ENCODE measurements at regions not wholly inside any gene's neighbourhood (a gene's known extent, or its start where the extent isn't known, plus 50 kb on each side); places are given as distances from the start of the nearest gene placed in this dataset.

DNA sequence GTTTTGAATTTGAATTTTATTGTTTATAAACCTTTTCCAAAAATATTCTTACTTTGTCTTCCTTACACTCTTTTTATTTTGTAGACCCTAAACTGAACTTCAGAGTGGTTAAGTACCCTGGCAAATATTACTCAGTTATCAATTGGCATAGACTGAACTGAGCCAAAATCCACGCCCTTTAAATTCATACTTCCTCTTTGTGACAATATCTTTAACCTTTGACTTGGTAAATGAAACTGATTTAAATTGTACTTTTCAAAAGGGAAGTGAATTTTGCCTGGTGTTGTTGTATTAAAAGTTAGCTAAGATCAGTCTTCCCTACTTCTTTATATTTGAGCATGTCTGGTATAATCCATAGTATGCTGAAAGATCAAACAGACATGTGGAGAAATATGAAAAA lies 184.3 kb upstream of the USP15 start:
- H3K27ac ChIP-seq = no peak overlapping the region
- TF ChIP-seq, protein P1, sequence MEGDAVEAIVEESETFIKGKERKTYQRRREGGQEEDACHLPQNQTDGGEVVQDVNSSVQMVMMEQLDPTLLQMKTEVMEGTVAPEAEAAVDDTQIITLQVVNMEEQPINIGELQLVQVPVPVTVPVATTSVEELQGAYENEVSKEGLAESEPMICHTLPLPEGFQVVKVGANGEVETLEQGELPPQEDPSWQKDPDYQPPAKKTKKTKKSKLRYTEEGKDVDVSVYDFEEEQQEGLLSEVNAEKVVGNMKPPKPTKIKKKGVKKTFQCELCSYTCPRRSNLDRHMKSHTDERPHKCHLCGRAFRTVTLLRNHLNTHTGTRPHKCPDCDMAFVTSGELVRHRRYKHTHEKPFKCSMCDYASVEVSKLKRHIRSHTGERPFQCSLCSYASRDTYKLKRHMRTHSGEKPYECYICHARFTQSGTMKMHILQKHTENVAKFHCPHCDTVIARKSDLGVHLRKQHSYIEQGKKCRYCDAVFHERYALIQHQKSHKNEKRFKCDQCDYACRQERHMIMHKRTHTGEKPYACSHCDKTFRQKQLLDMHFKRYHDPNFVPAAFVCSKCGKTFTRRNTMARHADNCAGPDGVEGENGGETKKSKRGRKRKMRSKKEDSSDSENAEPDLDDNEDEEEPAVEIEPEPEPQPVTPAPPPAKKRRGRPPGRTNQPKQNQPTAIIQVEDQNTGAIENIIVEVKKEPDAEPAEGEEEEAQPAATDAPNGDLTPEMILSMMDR (IDR thresholded peaks at IDR 0.05) = no peak
- H3K4me3 ChIP-seq (ENCODE audit: low read depth in 1 of 2, low read length in 1 of 2) = no peak overlapping the region
- no peaks in the 10 kb centered on the region for H3K4me1 ChIP-seq (ENCODE audit: control insufficient read depth in 1 of 2, insufficient read depth in 1 of 2, low read depth in 1 of 2, low read length in 1 of 2)
- H3K36me3 ChIP-seq = no peaks in the 10 kb centered on the region
- no peaks in the 10 kb centered on the region for H3K27me3 ChIP-seq
- H3K9me3 ChIP-seq = no peaks in the 10 kb centered on the region

DNA sequence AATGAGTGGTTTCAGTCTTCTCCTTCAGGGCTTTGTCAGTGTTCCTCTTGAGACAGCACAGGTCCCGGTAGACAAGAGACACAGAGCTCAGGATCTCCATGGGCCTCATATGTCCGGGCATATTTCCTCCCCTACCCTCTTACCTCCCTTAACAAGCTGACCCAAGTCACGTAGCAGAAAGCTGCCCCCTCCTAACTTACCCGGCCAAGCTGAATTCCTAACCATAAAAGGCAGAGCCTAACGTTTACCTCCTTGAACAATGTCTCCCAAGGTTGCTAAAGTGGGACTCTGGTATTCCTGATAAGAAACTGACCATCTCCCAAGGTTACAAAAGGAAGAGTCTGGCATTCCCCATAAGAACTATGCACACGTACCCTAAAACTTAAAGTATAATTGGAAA lies 182.2 kb upstream of the USP15 start:
- TF ChIP-seq, protein P1 (IDR thresholded peaks at IDR 0.05) = no peak
- no peak overlapping the region for H3K4me3 ChIP-seq (ENCODE audit: low read depth in 1 of 2, low read length in 1 of 2)
- no peaks in the 10 kb centered on the region for H3K36me3 ChIP-seq
- H3K4me1 ChIP-seq (ENCODE audit: control insufficient read depth in 1 of 2, insufficient read depth in 1 of 2, low read depth in 1 of 2, low read length in 1 of 2) = no peaks in the 10 kb centered on the region
- no peaks in the 10 kb centered on the region for H3K27me3 ChIP-seq
- no peaks in the 10 kb centered on the region for H3K9me3 ChIP-seq
- no peak overlapping the region for H3K27ac ChIP-seq

DNA sequence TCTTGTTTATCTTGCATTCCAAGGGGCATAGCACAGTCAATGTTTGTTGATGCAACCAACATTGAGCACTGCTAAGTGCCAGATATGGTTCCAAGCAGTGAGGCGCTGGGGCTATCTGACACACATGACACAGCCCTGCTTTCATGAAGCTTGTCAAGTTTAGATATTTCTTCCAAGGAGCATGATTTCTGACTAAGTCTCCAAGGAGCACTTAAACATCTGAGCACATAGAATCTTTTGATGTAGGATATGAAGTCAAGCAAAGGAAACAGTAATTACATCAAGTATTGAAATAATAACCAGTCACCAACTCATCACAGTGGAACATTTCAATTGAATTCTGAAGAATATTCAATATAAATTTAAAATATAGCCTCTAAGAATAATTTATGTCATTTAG lies 177.8 kb upstream of the USP15 start:
- no peaks in the 10 kb centered on the region for H3K27me3 ChIP-seq
- no peaks in the 10 kb centered on the region for H3K36me3 ChIP-seq
- no peaks in the 10 kb centered on the region for H3K9me3 ChIP-seq
- TF ChIP-seq, protein P1 (IDR thresholded peaks at IDR 0.05) = no peak
- H3K4me1 ChIP-seq (ENCODE audit: control insufficient read depth in 1 of 2, insufficient read depth in 1 of 2, low read depth in 1 of 2, low read length in 1 of 2) = no peaks in the 10 kb centered on the region
- no peak overlapping the region for H3K4me3 ChIP-seq (ENCODE audit: low read depth in 1 of 2, low read length in 1 of 2)
- no peak overlapping the region for H3K27ac ChIP-seq

DNA sequence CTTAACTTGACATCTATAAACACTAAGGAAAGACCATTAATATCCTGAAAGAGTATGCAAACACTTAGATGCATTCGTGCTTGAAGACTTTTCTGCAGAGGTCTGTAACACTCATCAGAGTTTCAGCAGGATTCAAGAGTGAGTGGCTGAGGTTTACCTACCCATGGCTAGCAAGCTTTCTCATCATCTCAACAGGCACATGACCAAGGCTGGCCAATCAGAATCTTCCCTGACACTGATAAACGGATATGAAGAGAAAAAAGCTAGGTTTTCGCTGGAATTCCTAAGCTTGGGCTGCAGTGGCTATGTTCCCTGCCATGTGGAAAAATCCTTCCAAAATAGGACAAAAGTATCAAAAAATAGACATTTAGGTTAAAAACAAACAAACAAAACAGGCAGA lies 162.1 kb upstream of the USP15 start:
- Histone ChIP-seq H3K4me3 (ENCODE audit: low read depth in 1 of 2, low read length in 1 of 2) (no peak overlapping the region), H3K4me1 (ENCODE audit: control insufficient read depth in 1 of 2, insufficient read depth in 1 of 2, low read depth in 1 of 2, low read length in 1 of 2) (no peaks in the 10 kb centered on the region), H3K9me3 (no peaks in the 10 kb centered on the region), H3K36me3 (no peaks in the 10 kb centered on the region), H3K27me3 (no peaks in the 10 kb centered on the region), H3K27ac (no peak overlapping the region)
- TF ChIP-seq, protein P1 (IDR thresholded peaks at IDR 0.05) = no peak

DNA sequence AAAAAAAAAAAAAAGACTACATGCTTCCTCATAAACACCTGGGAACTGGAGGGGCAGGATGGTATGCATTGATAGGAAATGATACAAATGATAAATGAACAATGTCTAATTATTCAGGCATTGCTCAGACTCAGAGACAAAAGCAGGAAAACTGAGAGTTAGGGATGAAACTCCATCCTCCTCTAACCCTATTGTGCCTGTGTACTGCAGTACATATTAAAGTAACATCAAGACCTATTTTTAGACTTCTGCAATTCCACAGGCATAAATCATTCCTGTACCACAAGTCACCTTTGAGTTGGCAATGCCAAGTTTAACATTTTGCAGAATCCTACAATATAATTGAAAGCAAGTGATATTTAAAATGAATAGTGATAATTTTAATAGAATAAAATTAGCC lies 156.5 kb upstream of the USP15 start:
- TF ChIP-seq, protein P1 (IDR thresholded peaks at IDR 0.05) = no peak
- Histone ChIP-seq H3K27me3 (no peaks in the 10 kb centered on the region), H3K4me3 (ENCODE audit: low read depth in 1 of 2, low read length in 1 of 2) (no peak overlapping the region), H3K36me3 (no peaks in the 10 kb centered on the region), H3K27ac (no peak overlapping the region), H3K9me3 (no peaks in the 10 kb centered on the region), H3K4me1 (ENCODE audit: control insufficient read depth in 1 of 2, insufficient read depth in 1 of 2, low read depth in 1 of 2, low read length in 1 of 2) (peaks cover 0 to 4% of the 10 kb centered on the region in 2 experiments)

Data from neutrophil (primary cell).